Fibroblast of pulmonary artery (primary cell): ENCODE measurements at regions not wholly inside any gene's neighbourhood (a gene's known extent, or its start where the extent isn't known, plus 50 kb on each side); places are given as distances from the start of the nearest gene placed in this dataset.

Experiments
- DNase-seq: peaks from one replicate; pipeline ENCODE4 v3.0.0-alpha.2; 2010; ENCODE audit warnings: low read depth
- H3K4me3 ChIP-seq: replicated peaks from 2 replicates; pipeline ENCODE4 v1.5.1; 2011; ENCODE audit warnings: low read depth, mild to moderate bottlenecking, control low read depth, low read length, moderate library complexity
- TF ChIP-seq, protein P1 (sequence below): IDR thresholded peaks from 2 replicates; pipeline ENCODE4 v1.5.1; 2011; ENCODE audit warnings: mild to moderate bottlenecking, control low read depth, low read length, inconsistent platforms; ENCODE audit errors: missing control alignments

DNA sequence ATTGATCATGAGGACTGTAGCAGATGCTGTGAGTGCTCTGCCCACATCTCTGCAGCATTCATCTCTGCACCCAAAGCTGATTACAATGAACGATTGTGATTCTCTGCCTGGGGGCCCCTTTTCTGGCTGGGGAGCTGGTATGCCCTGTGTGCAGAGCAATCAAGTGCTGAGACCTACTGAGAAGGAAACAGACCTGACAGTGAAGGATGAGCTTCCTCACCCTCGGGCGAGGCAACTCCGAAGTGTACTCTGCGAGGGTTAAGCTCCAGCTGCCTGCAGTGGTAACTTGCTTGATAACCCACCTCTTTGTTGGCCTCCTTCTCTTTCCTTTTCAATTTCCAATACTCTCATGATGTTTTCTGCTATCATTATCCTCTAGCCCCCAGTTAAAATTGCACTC, 56.0 kb upstream of the ADRA1D start:
- H3K4me3 ChIP-seq, result no peak overlapping the region
- TF ChIP-seq, protein P1, sequence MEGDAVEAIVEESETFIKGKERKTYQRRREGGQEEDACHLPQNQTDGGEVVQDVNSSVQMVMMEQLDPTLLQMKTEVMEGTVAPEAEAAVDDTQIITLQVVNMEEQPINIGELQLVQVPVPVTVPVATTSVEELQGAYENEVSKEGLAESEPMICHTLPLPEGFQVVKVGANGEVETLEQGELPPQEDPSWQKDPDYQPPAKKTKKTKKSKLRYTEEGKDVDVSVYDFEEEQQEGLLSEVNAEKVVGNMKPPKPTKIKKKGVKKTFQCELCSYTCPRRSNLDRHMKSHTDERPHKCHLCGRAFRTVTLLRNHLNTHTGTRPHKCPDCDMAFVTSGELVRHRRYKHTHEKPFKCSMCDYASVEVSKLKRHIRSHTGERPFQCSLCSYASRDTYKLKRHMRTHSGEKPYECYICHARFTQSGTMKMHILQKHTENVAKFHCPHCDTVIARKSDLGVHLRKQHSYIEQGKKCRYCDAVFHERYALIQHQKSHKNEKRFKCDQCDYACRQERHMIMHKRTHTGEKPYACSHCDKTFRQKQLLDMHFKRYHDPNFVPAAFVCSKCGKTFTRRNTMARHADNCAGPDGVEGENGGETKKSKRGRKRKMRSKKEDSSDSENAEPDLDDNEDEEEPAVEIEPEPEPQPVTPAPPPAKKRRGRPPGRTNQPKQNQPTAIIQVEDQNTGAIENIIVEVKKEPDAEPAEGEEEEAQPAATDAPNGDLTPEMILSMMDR, result no peak
- no peak for DNase-seq

- TF ChIP-seq, protein P1, result no peak
- DNase-seq, result no peak
- no peak overlapping the region for H3K4me3 ChIP-seq
Measured at GRCh38 chr20:4304601-4305000, 55.5 kb upstream of the ADRA1D start.

DNA sequence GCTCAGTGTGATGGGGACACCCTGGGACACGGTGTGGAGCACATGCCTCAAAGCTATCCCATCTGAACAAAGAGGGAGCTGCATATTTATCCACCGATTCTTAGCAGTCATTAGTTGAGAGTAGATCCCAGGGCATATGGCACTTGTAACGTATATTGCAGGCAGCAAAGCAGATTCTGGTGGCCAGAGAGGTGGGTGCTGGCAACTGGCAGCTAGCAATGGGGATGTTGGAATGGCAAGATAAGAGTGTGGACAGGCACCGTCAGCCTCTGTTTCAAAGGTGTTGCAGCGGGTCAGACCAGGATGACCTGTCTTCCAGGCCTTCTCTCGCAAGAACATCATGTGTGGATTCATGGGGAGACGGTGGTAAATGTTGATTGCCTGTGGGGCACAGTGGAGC, 54.0 kb upstream of the ADRA1D start:
- no peak overlapping the region for H3K4me3 ChIP-seq
- TF ChIP-seq, protein P1, result no peak
- no peak for DNase-seq

DNA sequence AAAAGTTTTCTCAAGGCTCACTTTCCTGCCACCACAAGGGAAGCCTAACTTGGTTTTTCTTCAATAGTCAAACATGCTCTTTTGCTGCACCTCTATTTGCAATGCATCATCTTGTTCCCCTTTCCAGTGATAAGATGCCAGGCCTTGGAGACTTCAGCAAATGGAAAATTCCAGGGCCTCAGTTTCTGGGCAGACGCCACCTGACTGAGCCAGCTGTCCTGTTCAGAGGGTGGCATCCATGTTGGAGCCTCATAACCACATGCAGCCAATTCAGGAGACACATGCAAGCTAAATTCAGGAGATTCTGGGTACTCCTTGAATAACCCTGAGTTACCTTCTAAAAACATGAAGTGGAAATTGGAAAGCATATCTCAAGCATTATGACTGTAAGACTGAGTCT, 51.8 kb upstream of the ADRA1D start:
- H3K4me3 ChIP-seq, result no peak overlapping the region
- TF ChIP-seq, protein P1, result no peak
- no peak for DNase-seq

GRCh38 chr20:4300401-4300800, 51.3 kb upstream of the ADRA1D start:
- DNase-seq, result no peak
- TF ChIP-seq, protein P1, result no peak
- no peak overlapping the region for H3K4me3 ChIP-seq

GRCh38 chr20:4299773-4300172, 50.7 kb upstream of the ADRA1D start:
- no peak for DNase-seq
- TF ChIP-seq, protein P1, result no peak

DNA sequence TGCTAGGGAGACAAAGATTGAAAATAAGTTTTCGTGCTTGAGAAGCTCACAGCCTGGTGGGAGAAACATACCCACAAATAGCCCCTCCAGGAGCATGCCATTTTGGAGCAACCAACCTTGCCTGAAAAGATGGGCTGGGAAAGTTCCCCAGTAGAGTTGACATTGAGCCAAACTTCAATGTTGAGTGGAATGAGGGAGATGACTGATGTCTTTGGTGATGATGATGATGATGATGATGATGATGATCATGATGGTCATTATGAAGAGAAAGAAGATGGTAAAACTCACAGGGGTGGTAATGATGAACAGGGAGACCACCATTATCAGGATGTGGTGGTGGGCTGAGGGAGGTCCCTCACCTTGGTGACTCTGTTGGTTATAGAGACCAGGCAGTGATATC, 50.1 kb upstream of the ADRA1D start:
- H3K4me3 ChIP-seq, result no peak overlapping the region
- DNase-seq, result no peak
- TF ChIP-seq, protein P1, result no peak

More at GRCh38 chr20:4299773-4300172, 50.7 kb upstream of the ADRA1D start:
- no peak overlapping the region for H3K4me3 ChIP-seq
